ENCODE measurements at regions not wholly inside any gene's neighbourhood (a gene's known extent, or its start where the extent isn't known, plus 50 kb on each side); places are given as distances from the start of the nearest gene placed in this dataset.
A peak's percentile ranks its signal among the peaks of the same experiment; 100 is the strongest.

GRCh38 chr2:128727404-128727803 is 408.7 kb upstream of the HS6ST1 start:
- Histone ChIP-seq H3K4me2 (ENCODE audit: extremely low read depth, insufficient read depth, low read length) (no peak overlapping the region), H3K4me1 (ENCODE audit: control insufficient read depth, extremely low read depth, insufficient read depth, low read length) (peaks cover 4% of the 10 kb centered on the region), H3K36me3 (ENCODE audit: control insufficient read depth, insufficient read depth, low read length) (no peaks in the 10 kb centered on the region), H3K9me3 (ENCODE audit: control insufficient read depth, insufficient read depth, low read depth, low read length) (no peaks in the 10 kb centered on the region), H4K20me1 (ENCODE audit: control insufficient read depth, extremely low read depth, insufficient read depth, low read length) (peaks cover 1% of the 10 kb centered on the region), H3K4me3 (replicated peaks in 1 of 4; ENCODE audit: control extremely low read depth in 1 of 4, insufficient read depth in 1 of 4, low read depth in 3 of 4, low read length in 4 of 4) (no peak overlapping the region), H3K9ac (ENCODE audit: insufficient read depth, low read length) (no peak overlapping the region), H3K27ac (ENCODE audit: insufficient read depth, low read length) (no peak overlapping the region), H3K79me2 (ENCODE audit: control insufficient read depth, insufficient read depth, low read length) (no peaks in the 10 kb centered on the region), H3K27me3 (ENCODE audit: control insufficient read depth, insufficient read depth, low read length) (no peaks in the 10 kb centered on the region), H2AFZ (ENCODE audit: low read length) (no peak overlapping the region)
- no peak for DNase-seq (ENCODE audit: low read depth in 2 of 2)
- no peak for TF ChIP-seq CTCF (conservative IDR thresholded peaks at IDR 0.05 in 1 of 2, IDR thresholded peaks at IDR 0.05 in 1 of 2; ENCODE audit: low read depth in 1 of 2, low read length in 2 of 2)
- TF ChIP-seq EZH2 (IDR thresholded peaks at IDR 0.05; ENCODE audit: low read length, missing control alignments): no peak

GRCh38 chr2:128727914-128728313 is 409.2 kb upstream of the HS6ST1 start:
- H3K4me1 ChIP-seq (ENCODE audit: control insufficient read depth, extremely low read depth, insufficient read depth, low read length): peaks cover 4% of the 10 kb centered on the region
- H3K27ac ChIP-seq (ENCODE audit: insufficient read depth, low read length): peak overlapping the region; percentile 10
- DNase-seq (ENCODE audit: low read depth in 2 of 2): peak; percentile 95 to 96
- H2AFZ ChIP-seq (ENCODE audit: low read length): no peak overlapping the region
- H3K27me3 ChIP-seq (ENCODE audit: control insufficient read depth, insufficient read depth, low read length): no peaks in the 10 kb centered on the region
- no peaks in the 10 kb centered on the region for H3K9me3 ChIP-seq (ENCODE audit: control insufficient read depth, insufficient read depth, low read depth, low read length)
- H4K20me1 ChIP-seq (ENCODE audit: control insufficient read depth, extremely low read depth, insufficient read depth, low read length): peaks cover 1% of the 10 kb centered on the region
- no peaks in the 10 kb centered on the region for H3K79me2 ChIP-seq (ENCODE audit: control insufficient read depth, insufficient read depth, low read length)
- TF ChIP-seq CTCF (conservative IDR thresholded peaks at IDR 0.05 in 1 of 2, IDR thresholded peaks at IDR 0.05 in 1 of 2; ENCODE audit: low read depth in 1 of 2, low read length in 2 of 2) (no peak), EZH2 (IDR thresholded peaks at IDR 0.05; ENCODE audit: low read length, missing control alignments) (no peak)
- H3K4me2 ChIP-seq (ENCODE audit: extremely low read depth, insufficient read depth, low read length): no peak overlapping the region
- no peaks in the 10 kb centered on the region for H3K36me3 ChIP-seq (ENCODE audit: control insufficient read depth, insufficient read depth, low read length)
- H3K9ac ChIP-seq (ENCODE audit: insufficient read depth, low read length): no peak overlapping the region
- H3K4me3 ChIP-seq (replicated peaks in 1 of 4; ENCODE audit: control extremely low read depth in 1 of 4, insufficient read depth in 1 of 4, low read depth in 3 of 4, low read length in 4 of 4): no peak overlapping the region

- H2AFZ ChIP-seq (ENCODE audit: low read length): no peak overlapping the region
- no peak overlapping the region for H3K4me3 ChIP-seq (replicated peaks in 1 of 4; ENCODE audit: control extremely low read depth in 1 of 4, insufficient read depth in 1 of 4, low read depth in 3 of 4, low read length in 4 of 4)
- no peaks in the 10 kb centered on the region for H3K79me2 ChIP-seq (ENCODE audit: control insufficient read depth, insufficient read depth, low read length)
- no peak overlapping the region for H3K4me2 ChIP-seq (ENCODE audit: extremely low read depth, insufficient read depth, low read length)
- H3K4me1 ChIP-seq (ENCODE audit: control insufficient read depth, extremely low read depth, insufficient read depth, low read length): peaks cover 7% of the 10 kb centered on the region
- no peak for TF ChIP-seq EZH2 (IDR thresholded peaks at IDR 0.05; ENCODE audit: low read length, missing control alignments)
- no peak for TF ChIP-seq CTCF (conservative IDR thresholded peaks at IDR 0.05 in 1 of 2, IDR thresholded peaks at IDR 0.05 in 1 of 2; ENCODE audit: low read depth in 1 of 2, low read length in 2 of 2)
- DNase-seq (ENCODE audit: low read depth in 2 of 2): no peak
- H3K27me3 ChIP-seq (ENCODE audit: control insufficient read depth, insufficient read depth, low read length): no peaks in the 10 kb centered on the region
- peaks cover 1% of the 10 kb centered on the region for H4K20me1 ChIP-seq (ENCODE audit: control insufficient read depth, extremely low read depth, insufficient read depth, low read length)
- no peak overlapping the region for H3K27ac ChIP-seq (ENCODE audit: insufficient read depth, low read length)
- no peaks in the 10 kb centered on the region for H3K9me3 ChIP-seq (ENCODE audit: control insufficient read depth, insufficient read depth, low read depth, low read length)
- no peaks in the 10 kb centered on the region for H3K36me3 ChIP-seq (ENCODE audit: control insufficient read depth, insufficient read depth, low read length)
- no peak overlapping the region for H3K9ac ChIP-seq (ENCODE audit: insufficient read depth, low read length)
Measured at GRCh38 chr2:128729051-128729450, 410.4 kb upstream of the HS6ST1 start.
